C4-2B (cell line): ENCODE measurements at regions not wholly inside any gene's neighbourhood (a gene's known extent, or its start where the extent isn't known, plus 50 kb on each side); places are given as distances from the start of the nearest gene placed in this dataset.
"Not testable (repeated sequence)": the region's sequence is repeated elsewhere in the genome, so short reads cannot be mapped to it uniquely, and the experiment has no call there.

Source experiments
- H3K27ac ChIP-seq: fragments of 450-650 bp; 2 replicates; pipeline ENCODE4 v1.5.1; 2017
- ZFX ChIP-seq: fragments of 450-650 bp; IDR thresholded peaks from 2 replicates; pipeline ENCODE4 v1.6.1; 2017
- TF ChIP-seq, protein P1 (sequence below): fragments of 450-650 bp; conservative IDR thresholded peaks from 2 replicates; pipeline ENCODE4 v1.5.1; 2017; ENCODE audit warnings: mild to moderate bottlenecking

DNA sequence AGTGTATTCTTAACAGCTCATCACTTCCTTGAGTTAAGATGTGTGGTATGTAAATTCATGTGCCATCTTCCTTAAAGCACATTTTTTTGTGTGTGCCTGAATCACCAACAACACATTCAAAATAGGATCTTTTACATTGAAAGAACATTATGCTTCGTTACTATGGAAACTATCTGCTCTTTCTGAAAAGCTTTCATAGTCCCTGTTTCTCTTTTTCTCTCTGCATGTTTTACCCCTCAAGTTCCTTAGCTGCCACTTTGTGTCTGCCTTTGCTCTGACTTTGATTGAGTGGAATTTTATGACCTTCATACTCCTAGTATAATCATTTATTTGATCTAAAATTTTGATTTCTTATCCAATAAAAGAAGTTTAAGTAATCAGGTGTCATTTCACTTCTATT is 880.3 kb upstream of the FOXG1 start:
- no peak overlapping the region for H3K27ac ChIP-seq
- TF ChIP-seq, protein P1, sequence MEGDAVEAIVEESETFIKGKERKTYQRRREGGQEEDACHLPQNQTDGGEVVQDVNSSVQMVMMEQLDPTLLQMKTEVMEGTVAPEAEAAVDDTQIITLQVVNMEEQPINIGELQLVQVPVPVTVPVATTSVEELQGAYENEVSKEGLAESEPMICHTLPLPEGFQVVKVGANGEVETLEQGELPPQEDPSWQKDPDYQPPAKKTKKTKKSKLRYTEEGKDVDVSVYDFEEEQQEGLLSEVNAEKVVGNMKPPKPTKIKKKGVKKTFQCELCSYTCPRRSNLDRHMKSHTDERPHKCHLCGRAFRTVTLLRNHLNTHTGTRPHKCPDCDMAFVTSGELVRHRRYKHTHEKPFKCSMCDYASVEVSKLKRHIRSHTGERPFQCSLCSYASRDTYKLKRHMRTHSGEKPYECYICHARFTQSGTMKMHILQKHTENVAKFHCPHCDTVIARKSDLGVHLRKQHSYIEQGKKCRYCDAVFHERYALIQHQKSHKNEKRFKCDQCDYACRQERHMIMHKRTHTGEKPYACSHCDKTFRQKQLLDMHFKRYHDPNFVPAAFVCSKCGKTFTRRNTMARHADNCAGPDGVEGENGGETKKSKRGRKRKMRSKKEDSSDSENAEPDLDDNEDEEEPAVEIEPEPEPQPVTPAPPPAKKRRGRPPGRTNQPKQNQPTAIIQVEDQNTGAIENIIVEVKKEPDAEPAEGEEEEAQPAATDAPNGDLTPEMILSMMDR = no peak
- no peak for TF ChIP-seq ZFX

DNA sequence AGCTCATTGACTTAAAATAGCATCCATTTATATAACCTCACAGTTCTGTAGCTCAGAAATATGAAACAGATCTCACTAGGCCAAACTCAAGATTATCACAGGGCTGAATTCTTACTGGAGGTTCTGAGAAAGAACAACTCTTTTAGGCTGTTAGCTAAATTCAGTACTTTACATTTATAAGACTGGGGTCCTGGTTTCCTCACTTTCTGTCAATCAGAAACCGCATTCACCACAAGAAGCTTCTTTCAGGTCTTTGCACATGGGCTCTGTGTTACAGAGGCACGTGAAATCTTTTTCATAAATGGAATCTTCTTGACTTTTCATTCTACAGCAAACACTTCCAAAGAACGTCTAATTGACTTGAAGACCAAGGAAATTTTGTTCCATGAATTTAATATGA is 876.3 kb upstream of the FOXG1 start:
- TF ChIP-seq, protein P1 = no peak
- TF ChIP-seq ZFX = no peak
- H3K27ac ChIP-seq = no peak overlapping the region

DNA sequence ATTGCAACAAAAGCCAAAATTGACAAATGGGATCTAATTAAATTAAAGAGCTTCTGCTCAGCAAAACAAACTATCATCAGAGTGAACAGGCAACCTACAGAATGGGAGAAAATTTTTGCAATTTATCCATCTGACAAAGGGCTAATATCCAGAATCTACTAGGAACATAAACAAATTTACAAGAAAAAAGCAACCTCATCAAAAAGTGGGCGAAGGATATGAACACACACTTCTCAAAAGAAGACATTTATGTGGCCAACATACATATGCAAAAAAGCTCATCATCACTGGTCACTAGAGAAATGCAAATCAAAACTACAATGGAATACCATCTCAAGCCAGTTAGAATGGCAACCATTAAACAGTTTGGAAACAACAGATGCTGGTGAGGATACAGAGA is 858.1 kb upstream of the FOXG1 start:
- not testable (repeated sequence) for H3K27ac ChIP-seq

DNA sequence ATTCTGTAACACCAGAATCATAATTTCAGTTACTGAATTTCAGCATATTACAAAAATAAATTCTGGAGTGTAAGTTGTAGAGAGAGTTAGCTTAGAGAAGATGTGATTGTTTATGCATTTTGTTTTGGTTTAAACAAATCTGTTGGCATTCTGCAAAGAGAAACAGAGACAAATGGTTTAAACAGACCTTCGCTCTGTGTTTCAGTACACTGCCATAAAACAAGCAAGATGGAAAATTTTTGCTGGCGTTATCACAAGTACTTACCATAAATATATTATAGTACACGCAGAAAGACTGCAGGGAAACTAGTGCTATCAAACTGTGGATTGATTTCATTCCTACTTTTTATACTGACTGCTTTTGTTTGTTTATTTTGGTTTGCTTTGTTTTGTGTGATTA is 850.3 kb upstream of the FOXG1 start:
- H3K27ac ChIP-seq = no peak overlapping the region
- TF ChIP-seq, protein P1 = no peak
- TF ChIP-seq ZFX = no peak

DNA sequence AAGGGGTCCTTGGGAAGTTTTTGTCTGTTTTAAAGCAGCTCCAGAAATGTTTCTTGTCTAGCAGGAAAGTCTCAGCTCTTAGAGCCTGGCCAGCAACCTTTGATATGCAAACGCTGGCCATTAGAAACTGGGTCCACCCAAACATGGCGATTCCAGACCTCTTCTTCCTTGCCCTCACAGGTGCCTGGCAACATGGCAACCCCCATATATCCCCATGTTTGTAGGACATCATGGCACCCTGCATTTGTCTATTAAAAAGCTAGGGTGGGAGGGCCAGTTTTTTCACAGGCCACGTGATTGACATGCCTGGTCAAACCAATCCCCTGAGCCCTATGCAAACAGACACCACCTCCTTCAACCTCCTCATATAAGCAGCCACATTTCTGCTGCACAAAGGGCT is 848.7 kb upstream of the FOXG1 start:
- TF ChIP-seq ZFX = no peak
- TF ChIP-seq, protein P1 = no peak
- H3K27ac ChIP-seq = no peak overlapping the region

DNA sequence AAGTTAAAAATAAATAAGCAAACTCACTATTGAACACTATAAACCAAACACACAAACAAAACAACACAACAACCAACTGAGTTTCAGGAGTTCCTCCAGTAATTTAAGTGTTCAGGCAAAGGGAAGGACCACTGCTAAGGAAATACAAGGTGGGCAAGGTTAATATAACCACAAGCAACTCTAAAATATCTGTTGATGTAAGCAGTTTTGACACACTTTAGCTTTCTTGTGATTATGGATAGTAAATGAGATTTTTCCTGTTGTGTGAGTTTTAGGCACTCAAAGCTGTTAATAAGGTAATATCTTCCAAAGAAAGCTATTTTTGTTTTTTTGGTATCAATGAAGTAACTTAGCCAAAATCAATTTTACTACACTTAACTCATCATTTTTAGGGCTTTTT is 839.1 kb upstream of the FOXG1 start:
- no peak for TF ChIP-seq ZFX
- TF ChIP-seq, protein P1 = no peak
- H3K27ac ChIP-seq = no peak overlapping the region

DNA sequence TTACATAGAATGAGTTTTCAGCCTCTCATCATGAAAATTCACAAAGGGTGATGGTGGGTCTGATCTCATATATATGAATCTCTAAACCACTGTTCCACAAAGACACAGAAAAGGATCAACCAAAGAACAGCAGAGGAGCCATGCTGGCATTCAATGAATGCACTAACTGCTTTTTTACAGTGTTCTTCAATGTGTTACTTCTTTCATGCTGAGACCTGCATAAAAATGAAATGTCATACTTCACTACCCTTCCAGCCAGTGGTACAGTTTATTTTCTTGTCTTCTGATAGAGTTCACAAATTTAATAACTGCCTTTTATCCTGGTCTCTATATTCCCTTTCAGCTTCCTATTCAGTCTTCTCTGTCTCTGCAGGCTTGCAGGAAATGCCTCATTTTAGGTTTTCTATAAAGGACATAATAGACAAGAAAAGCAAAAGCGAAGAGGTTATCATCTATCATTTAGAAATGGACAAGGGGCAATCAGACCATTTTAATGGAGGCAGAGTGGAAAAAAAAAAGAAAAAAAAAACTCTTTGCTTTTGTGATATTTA is 836.7 kb upstream of the FOXG1 start:
- H3K27ac ChIP-seq = no peak overlapping the region
- no peak for TF ChIP-seq ZFX
- TF ChIP-seq, protein P1 = no peak

DNA sequence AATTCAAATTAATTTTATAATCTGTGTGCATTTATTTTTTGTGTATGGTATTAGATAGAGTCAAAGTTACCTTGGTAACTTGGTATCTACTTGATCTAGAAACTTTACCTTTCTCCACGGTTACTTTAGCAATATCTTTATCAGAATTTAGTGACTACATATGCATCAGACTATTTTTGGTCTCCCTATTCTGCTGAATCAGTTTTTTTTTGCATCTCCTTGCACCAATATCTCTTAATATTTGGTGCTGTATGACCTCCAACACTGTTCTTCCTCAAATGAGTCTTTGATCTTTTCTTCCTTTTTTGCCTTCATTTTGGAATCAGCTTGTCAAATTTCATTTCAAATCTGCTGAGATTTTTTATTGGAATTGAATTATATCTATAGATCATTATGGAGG is 828.2 kb upstream of the FOXG1 start:
- TF ChIP-seq, protein P1 = no peak
- no peak for TF ChIP-seq ZFX
- no peak overlapping the region for H3K27ac ChIP-seq
